ENCODE measurements at regions not wholly inside any gene's neighbourhood (a gene's known extent, or its start where the extent isn't known, plus 50 kb on each side); places are given as distances from the start of the nearest gene placed in this dataset.

DNA sequence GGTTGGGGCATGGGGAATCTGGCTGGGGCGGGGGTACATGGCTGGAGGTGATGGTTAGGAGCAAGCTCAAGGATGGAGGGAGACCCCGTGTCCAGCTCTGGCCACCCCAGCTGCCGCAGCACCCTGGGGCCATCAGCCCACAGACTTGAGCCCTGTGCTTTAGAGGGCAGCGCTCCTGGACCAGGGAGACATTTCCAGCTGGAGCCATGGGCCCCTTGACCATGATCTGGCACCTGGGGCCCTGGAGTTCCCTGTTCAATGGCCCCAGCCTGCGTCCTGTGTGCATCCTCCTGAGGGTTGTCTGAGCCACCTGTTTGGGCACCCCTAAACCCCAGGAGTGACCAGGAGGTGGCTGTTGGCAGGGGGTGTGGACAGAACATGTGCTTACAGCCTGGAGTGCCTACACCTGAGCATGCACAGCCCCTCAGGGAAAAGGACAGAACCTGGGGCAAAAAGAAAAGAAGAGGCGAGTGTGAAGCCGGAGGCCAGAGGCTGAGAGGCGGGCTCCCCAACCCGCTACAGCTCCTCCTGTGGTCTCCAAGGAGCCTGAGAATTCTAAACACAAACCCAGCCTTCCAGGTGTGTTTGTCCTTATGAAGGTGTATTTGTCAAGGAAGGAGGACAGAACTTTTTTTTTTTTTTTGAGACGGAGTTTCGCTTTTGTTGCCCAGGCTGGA is 126.7 kb downstream of the C9orf50 start:
- Histone ChIP-seq H3K36me3 (ENCODE audit: control insufficient read depth, insufficient read depth, low read length, severe bottlenecking) (peaks cover 10% of the 10 kb centered on the region), H3K27me3 (replicated peaks; ENCODE audit: control insufficient read depth, insufficient read depth, low read length) (no peaks in the 10 kb centered on the region), H3K9me3 (ENCODE audit: control insufficient read depth, low read length) (no peaks in the 10 kb centered on the region), H3K9ac (ENCODE audit: low read length) (no peak overlapping the region), H3K4me1 (ENCODE audit: control insufficient read depth, insufficient read depth, low read length) (peaks cover 59% of the 10 kb centered on the region), H3K4me3 (ENCODE audit: low read length) (no peak overlapping the region)
- no peak for DNase-seq (ENCODE audit: low read depth)

DNA sequence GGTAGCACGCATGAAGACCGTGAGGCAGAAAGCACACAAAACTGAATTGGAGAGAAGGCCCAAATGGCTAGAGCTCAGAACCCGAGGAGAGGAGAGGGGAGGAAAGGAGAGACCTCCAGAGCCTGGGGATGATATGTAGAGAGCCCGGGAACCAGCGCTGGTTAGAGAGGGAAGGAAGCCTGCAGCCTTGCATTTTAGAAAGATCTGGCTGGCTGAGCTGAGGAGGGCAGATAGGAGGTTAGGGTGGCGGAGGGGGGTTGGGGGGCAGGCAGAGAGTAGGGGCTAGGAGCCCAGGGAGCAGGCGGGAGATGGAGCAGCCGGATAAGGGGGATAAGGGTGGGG is 127.2 kb downstream of the C9orf50 start:
- Histone ChIP-seq H3K4me3 (ENCODE audit: low read length) (no peak overlapping the region), H3K27me3 (replicated peaks; ENCODE audit: control insufficient read depth, insufficient read depth, low read length) (no peaks in the 10 kb centered on the region), H3K9me3 (ENCODE audit: control insufficient read depth, low read length) (no peaks in the 10 kb centered on the region), H3K9ac (ENCODE audit: low read length) (peak overlapping the region; percentile 30), H3K36me3 (ENCODE audit: control insufficient read depth, insufficient read depth, low read length, severe bottlenecking) (peaks cover 10% of the 10 kb centered on the region), H3K4me1 (ENCODE audit: control insufficient read depth, insufficient read depth, low read length) (peaks cover 57% of the 10 kb centered on the region)
- no peak for DNase-seq (ENCODE audit: low read depth)

GRCh38 chr9:129493002-129493705 is 127.7 kb downstream of the C9orf50 start:
- H3K9me3 ChIP-seq (ENCODE audit: control insufficient read depth, low read length) = no peaks in the 10 kb centered on the region
- no peak for DNase-seq (ENCODE audit: low read depth)
- no peak overlapping the region for H3K4me3 ChIP-seq (ENCODE audit: low read length)
- peaks cover 53% of the 10 kb centered on the region for H3K4me1 ChIP-seq (ENCODE audit: control insufficient read depth, insufficient read depth, low read length)
- H3K9ac ChIP-seq (ENCODE audit: low read length) = peak overlapping the region; percentile 30
- H3K36me3 ChIP-seq (ENCODE audit: control insufficient read depth, insufficient read depth, low read length, severe bottlenecking) = peaks cover 10% of the 10 kb centered on the region
- H3K27me3 ChIP-seq (replicated peaks; ENCODE audit: control insufficient read depth, insufficient read depth, low read length) = no peaks in the 10 kb centered on the region

- peaks cover 61% of the 10 kb centered on the region for H3K4me1 ChIP-seq (ENCODE audit: control insufficient read depth, insufficient read depth, low read length)
- peak overlapping the region; percentile 74 for H3K4me3 ChIP-seq (ENCODE audit: low read length)
- DNase-seq (ENCODE audit: low read depth) = no peak
- H3K9ac ChIP-seq (ENCODE audit: low read length) = peak overlapping the region; percentile 97
- H3K9me3 ChIP-seq (ENCODE audit: control insufficient read depth, low read length) = no peaks in the 10 kb centered on the region
- H3K27me3 ChIP-seq (replicated peaks; ENCODE audit: control insufficient read depth, insufficient read depth, low read length) = no peaks in the 10 kb centered on the region
- H3K36me3 ChIP-seq (ENCODE audit: control insufficient read depth, insufficient read depth, low read length, severe bottlenecking) = peaks cover 10% of the 10 kb centered on the region
These were observed 129.4 kb downstream of the C9orf50 start for GRCh38 chr9:129491487-129491855.

DNA sequence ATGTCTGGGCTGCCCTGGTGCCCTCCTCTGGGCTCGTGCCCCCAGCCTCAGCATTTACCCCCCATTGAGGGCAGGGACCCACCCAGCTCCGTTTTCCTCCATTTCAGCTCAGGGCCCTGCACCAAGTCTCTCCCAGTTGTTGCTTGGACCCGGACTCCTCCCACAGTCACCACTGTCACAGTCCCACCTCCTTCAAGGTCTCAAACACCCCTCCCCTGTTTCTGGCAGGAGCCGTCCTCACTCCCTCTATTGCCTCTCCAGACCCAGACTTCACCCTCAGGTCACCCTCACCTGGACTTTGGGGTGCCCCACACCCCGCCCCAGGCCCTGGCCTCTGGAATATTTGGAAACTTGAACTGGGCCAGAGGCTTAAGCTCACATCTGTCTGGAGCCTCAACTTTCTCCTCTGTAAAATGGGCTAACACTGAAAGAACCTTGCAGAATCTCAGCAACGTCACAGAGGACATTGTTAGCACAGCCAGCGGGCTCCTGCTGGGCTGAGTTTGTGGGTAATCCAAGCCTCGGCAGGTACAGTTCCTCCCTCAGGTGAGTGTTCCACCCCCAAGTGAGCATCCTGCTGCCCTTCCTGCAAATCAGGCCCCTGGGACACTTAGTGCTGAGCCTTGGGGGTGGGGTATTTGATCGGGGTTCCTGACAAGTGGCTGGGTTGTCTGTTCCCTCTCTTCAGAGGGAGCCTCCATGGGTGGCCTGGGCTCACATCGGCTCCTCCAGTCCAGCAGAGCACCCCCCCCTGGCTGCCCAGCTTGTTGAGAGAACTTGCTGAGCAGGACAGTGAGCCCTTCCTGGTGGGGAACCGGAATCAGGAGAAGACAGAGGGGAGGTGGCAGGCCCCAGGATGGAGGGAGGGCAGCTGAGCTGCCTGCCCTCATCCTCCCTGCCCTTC is 130.1 kb downstream of the C9orf50 start:
- DNase-seq (ENCODE audit: low read depth) = no peak
- no peaks in the 10 kb centered on the region for H3K27me3 ChIP-seq (replicated peaks; ENCODE audit: control insufficient read depth, insufficient read depth, low read length)
- H3K9ac ChIP-seq (ENCODE audit: low read length) = peak overlapping the region; percentile 97
- no peaks in the 10 kb centered on the region for H3K9me3 ChIP-seq (ENCODE audit: control insufficient read depth, low read length)
- H3K4me1 ChIP-seq (ENCODE audit: control insufficient read depth, insufficient read depth, low read length) = peaks cover 62% of the 10 kb centered on the region
- H3K4me3 ChIP-seq (ENCODE audit: low read length) = peak overlapping the region; percentile 74
- H3K36me3 ChIP-seq (ENCODE audit: control insufficient read depth, insufficient read depth, low read length, severe bottlenecking) = peaks cover 10% of the 10 kb centered on the region

GRCh38 chr9:129489838-129490582 is 130.9 kb downstream of the C9orf50 start:
- peak; percentile 28 for DNase-seq (ENCODE audit: low read depth)
- Histone ChIP-seq H3K36me3 (ENCODE audit: control insufficient read depth, insufficient read depth, low read length, severe bottlenecking) (peaks cover 10% of the 10 kb centered on the region), H3K27me3 (replicated peaks; ENCODE audit: control insufficient read depth, insufficient read depth, low read length) (no peaks in the 10 kb centered on the region), H3K9ac (ENCODE audit: low read length) (peak overlapping the region; percentile 97), H3K9me3 (ENCODE audit: control insufficient read depth, low read length) (no peaks in the 10 kb centered on the region), H3K4me1 (ENCODE audit: control insufficient read depth, insufficient read depth, low read length) (peaks cover 62% of the 10 kb centered on the region), H3K4me3 (ENCODE audit: low read length) (peak overlapping the region; percentile 74)

GRCh38 chr9:129487658-129488483 is 133.0 kb downstream of the C9orf50 start:
- Histone ChIP-seq H3K27me3 (replicated peaks; ENCODE audit: control insufficient read depth, insufficient read depth, low read length) (no peaks in the 10 kb centered on the region), H3K36me3 (ENCODE audit: control insufficient read depth, insufficient read depth, low read length, severe bottlenecking) (peaks cover 6% of the 10 kb centered on the region), H3K9me3 (ENCODE audit: control insufficient read depth, low read length) (no peaks in the 10 kb centered on the region), H3K4me3 (ENCODE audit: low read length) (peak overlapping the region; percentile 71), H3K4me1 (ENCODE audit: control insufficient read depth, insufficient read depth, low read length) (peaks cover 80% of the 10 kb centered on the region), H3K9ac (ENCODE audit: low read length) (peak overlapping the region; percentile 99)
- DNase-seq (ENCODE audit: low read depth) = peak; percentile 73

- H3K36me3 ChIP-seq (ENCODE audit: control insufficient read depth, insufficient read depth, low read length, severe bottlenecking) = peaks cover under 1% of the 10 kb centered on the region
- H3K4me1 ChIP-seq (ENCODE audit: control insufficient read depth, insufficient read depth, low read length) = peaks cover 82% of the 10 kb centered on the region
- no peak overlapping the region for H3K4me3 ChIP-seq (ENCODE audit: low read length)
- H3K27me3 ChIP-seq (replicated peaks; ENCODE audit: control insufficient read depth, insufficient read depth, low read length) = no peaks in the 10 kb centered on the region
- no peaks in the 10 kb centered on the region for H3K9me3 ChIP-seq (ENCODE audit: control insufficient read depth, low read length)
- peak overlapping the region; percentile 99 for H3K9ac ChIP-seq (ENCODE audit: low read length)
- DNase-seq (ENCODE audit: low read depth) = peak; percentile 89
These were observed 133.9 kb downstream of the C9orf50 start for GRCh38 chr9:129486756-129487657.

DNA sequence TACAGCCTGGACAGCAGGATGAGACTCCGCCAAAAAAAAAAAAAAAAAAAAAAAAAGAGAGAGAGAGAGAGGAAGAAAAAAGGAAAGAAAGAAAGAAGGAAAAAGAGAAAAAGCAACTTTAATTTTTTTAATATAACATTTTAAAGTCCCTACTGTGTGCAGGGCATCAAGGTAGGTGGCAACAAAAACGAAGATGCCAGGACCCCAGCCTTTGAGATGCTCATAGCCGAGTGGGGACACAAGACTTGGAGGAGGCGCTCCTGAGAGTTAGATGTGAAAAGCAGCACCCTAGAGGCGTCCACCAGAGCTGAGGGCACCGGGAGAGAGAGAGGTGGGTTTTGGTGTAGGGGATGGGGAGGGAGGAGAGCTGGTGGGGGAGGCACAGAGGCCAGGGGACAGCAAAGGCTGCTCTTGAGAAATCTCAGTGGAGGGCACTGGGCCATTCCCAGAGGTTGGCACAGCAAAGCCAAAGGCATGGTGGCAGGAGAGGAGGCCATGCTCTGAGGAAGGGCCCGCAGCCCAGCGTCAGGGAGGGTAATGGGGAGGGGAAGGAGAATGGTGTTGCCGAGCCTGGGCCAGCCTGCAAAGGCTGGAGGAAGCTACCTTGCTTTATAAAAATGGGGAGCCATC is 135.6 kb downstream of the C9orf50 start:
- no peak for DNase-seq (ENCODE audit: low read depth)
- no peaks in the 10 kb centered on the region for H3K9me3 ChIP-seq (ENCODE audit: control insufficient read depth, low read length)
- peaks cover 85% of the 10 kb centered on the region for H3K4me1 ChIP-seq (ENCODE audit: control insufficient read depth, insufficient read depth, low read length)
- H3K9ac ChIP-seq (ENCODE audit: low read length) = peak overlapping the region; percentile 99
- H3K4me3 ChIP-seq (ENCODE audit: low read length) = peak overlapping the region; percentile 29
- H3K27me3 ChIP-seq (replicated peaks; ENCODE audit: control insufficient read depth, insufficient read depth, low read length) = no peaks in the 10 kb centered on the region
- H3K36me3 ChIP-seq (ENCODE audit: control insufficient read depth, insufficient read depth, low read length, severe bottlenecking) = no peaks in the 10 kb centered on the region
